Testis (tissue), 2 donors: ENCODE measurements at regions not wholly inside any gene's neighbourhood (a gene's known extent, or its start where the extent isn't known, plus 50 kb on each side); places are given as distances from the start of the nearest gene placed in this dataset.

Source experiments
- CTCF ChIP-seq, 3 experiments: fragments of 450-650 bp in 2 of 3; fragments of 200-600 bp in 1 of 3; sonication (generic) in 1 of 3; IDR thresholded peaks; one replicate each; pipeline ENCODE4 v1.5.1; 2016 to 2019; ENCODE audit warnings: antibody characterized with exemption in 3 of 3, mild to moderate bottlenecking in 2 of 3, moderate library complexity in 1 of 3
- POLR2A ChIP-seq: fragments of 450-650 bp; IDR thresholded peaks from one replicate; pipeline ENCODE4 v1.6.1; 2017; ENCODE audit warnings: antibody characterized with exemption, mild to moderate bottlenecking, moderate library complexity

GRCh38 chr2:181399027-181399426, 58.2 kb upstream of the ITGA4 start:
- TF ChIP-seq CTCF (IDR thresholded peaks at IDR 0.05) (no peak), POLR2A (no peak)
